ENCODE measurements at regions not wholly inside any gene's neighbourhood (a gene's known extent, or its start where the extent isn't known, plus 50 kb on each side); places are given as distances from the start of the nearest gene placed in this dataset.
"Not testable (repeated sequence)": the region's sequence is repeated elsewhere in the genome, so short reads cannot be mapped to it uniquely, and the experiment has no call there.

GRCh38 chr5:109630093-109630492 is 59.6 kb upstream of the MAN2A1 start:
- no peak for DNase-seq
- no peaks in the 10 kb centered on the region for H3K4me1 ChIP-seq (ENCODE audit: insufficient read depth, low read length)
- Mint-ChIP-seq H3K36me3 (ENCODE audit: low read depth) (no peaks in the 10 kb centered on the region), H3K4me1 (ENCODE audit: low read depth) (no peaks in the 10 kb centered on the region), H3K9me3 (no peaks in the 10 kb centered on the region), H3K4me3 (no peak overlapping the region), H3K27me3 (peaks cover 25% of the 10 kb centered on the region), H3K27ac (no peak overlapping the region)
- peaks cover 0 to 3% of the 10 kb centered on the region in 2 experiments for H3K27me3 ChIP-seq (ENCODE audit: control insufficient read depth in 1 of 2, insufficient read depth in 2 of 2, low read length in 2 of 2)
- H3K36me3 ChIP-seq (ENCODE audit: insufficient read depth, low read length): no peaks in the 10 kb centered on the region
- POLR2A ChIA-PET: no interaction called here
- no peak for TF ChIP-seq CTCF (IDR thresholded peaks at IDR 0.05)
- H3K27ac ChIP-seq (ENCODE audit: low read depth in 1 of 2, low read length in 2 of 2): no peak overlapping the region
- no peak overlapping the region for H3K4me3 ChIP-seq (ENCODE audit: low read length)
- CTCF ChIA-PET: no interaction called here
- no peaks in the 10 kb centered on the region for H3K9me3 ChIP-seq (ENCODE audit: control insufficient read depth in 1 of 2, insufficient read depth in 1 of 2, low read length in 2 of 2)
- ATAC-seq (ENCODE audit: poor library complexity): no peak
- intact Hi-C loops (cut with DNase I, micrococcal nuclease): no loop called here

- DNase-seq (no peak), ATAC-seq (ENCODE audit: poor library complexity) (no peak)
- Mint-ChIP-seq H3K9me3 (no peaks in the 10 kb centered on the region), H3K27me3 (peaks cover 21% of the 10 kb centered on the region), H3K4me1 (ENCODE audit: low read depth) (no peaks in the 10 kb centered on the region), H3K27ac (no peak overlapping the region), H3K4me3 (no peak overlapping the region), H3K36me3 (ENCODE audit: low read depth) (no peaks in the 10 kb centered on the region)
- ChIA-PET POLR2A (no interaction called here), CTCF (interaction anchor here (1.4 kb wide), 1 partner anchor 12 kb away, joined by 4 read pairs; no protein-coding TSS in a partner anchor)
- H3K9me3 ChIP-seq (ENCODE audit: control insufficient read depth in 1 of 2, insufficient read depth in 1 of 2, low read length in 2 of 2): no peaks in the 10 kb centered on the region
- H3K27me3 ChIP-seq (ENCODE audit: control insufficient read depth in 1 of 2, insufficient read depth in 2 of 2, low read length in 2 of 2): peaks cover 0 to 3% of the 10 kb centered on the region in 2 experiments
- intact Hi-C loops (cut with DNase I, micrococcal nuclease): no loop called here
- no peak overlapping the region for H3K27ac ChIP-seq (ENCODE audit: low read depth in 1 of 2, low read length in 2 of 2)
- TF ChIP-seq CTCF (IDR thresholded peaks at IDR 0.05): no peak
- H3K4me3 ChIP-seq (ENCODE audit: low read length): no peak overlapping the region
- H3K36me3 ChIP-seq (ENCODE audit: insufficient read depth, low read length): no peaks in the 10 kb centered on the region
- H3K4me1 ChIP-seq (ENCODE audit: insufficient read depth, low read length): no peaks in the 10 kb centered on the region
Observed at GRCh38 chr5:109628591-109628990, 61.1 kb upstream of the MAN2A1 start.

GRCh38 chr5:109621266-109621665 is 68.5 kb upstream of the MAN2A1 start:
- H3K4me1 Mint-ChIP-seq (ENCODE audit: low read depth); POLR2A ChIA-PET; CTCF ChIA-PET; H3K4me3 ChIP-seq (ENCODE audit: low read length); H3K27me3 ChIP-seq (ENCODE audit: control insufficient read depth in 1 of 2, insufficient read depth in 2 of 2, low read length in 2 of 2); H3K27me3 Mint-ChIP-seq; H3K36me3 Mint-ChIP-seq (ENCODE audit: low read depth); H3K36me3 ChIP-seq (ENCODE audit: insufficient read depth, low read length); H3K4me1 ChIP-seq (ENCODE audit: insufficient read depth, low read length); H3K27ac ChIP-seq (ENCODE audit: low read depth in 1 of 2, low read length in 2 of 2); H3K9me3 Mint-ChIP-seq; H3K27ac Mint-ChIP-seq; H3K9me3 ChIP-seq (ENCODE audit: control insufficient read depth in 1 of 2, insufficient read depth in 1 of 2, low read length in 2 of 2); H3K4me3 Mint-ChIP-seq; DNase-seq; intact Hi-C loops (cut with DNase I, micrococcal nuclease); ATAC-seq (ENCODE audit: poor library complexity): not testable (repeated sequence)

GRCh38 chr5:109620651-109621050 is 69.1 kb upstream of the MAN2A1 start:
- H3K4me1 ChIP-seq (ENCODE audit: insufficient read depth, low read length): no peaks in the 10 kb centered on the region
- no peaks in the 10 kb centered on the region for H3K36me3 ChIP-seq (ENCODE audit: insufficient read depth, low read length)

More at GRCh38 chr5:109620651-109621050, 69.1 kb upstream of the MAN2A1 start:
- intact Hi-C loops (cut with DNase I, micrococcal nuclease): no loop called here
- no peak for TF ChIP-seq CTCF (IDR thresholded peaks at IDR 0.05)
- H3K27me3 Mint-ChIP-seq: no peaks in the 10 kb centered on the region
- no peaks in the 10 kb centered on the region for H3K4me1 Mint-ChIP-seq (ENCODE audit: low read depth)
- Histone ChIP-seq H3K27ac (ENCODE audit: low read depth in 1 of 2, low read length in 2 of 2) (no peak overlapping the region), H3K4me3 (ENCODE audit: low read length) (no peak overlapping the region), H3K9me3 (ENCODE audit: control insufficient read depth in 1 of 2, insufficient read depth in 1 of 2, low read length in 2 of 2) (no peaks in the 10 kb centered on the region), H3K27me3 (ENCODE audit: control insufficient read depth in 1 of 2, insufficient read depth in 2 of 2, low read length in 2 of 2) (no peaks in the 10 kb centered on the region)
- no peak for DNase-seq
- POLR2A ChIA-PET: no interaction called here
- CTCF ChIA-PET: no interaction called here
- no peaks in the 10 kb centered on the region for H3K36me3 Mint-ChIP-seq (ENCODE audit: low read depth)
- no peak overlapping the region for H3K27ac Mint-ChIP-seq
- H3K9me3 Mint-ChIP-seq: no peaks in the 10 kb centered on the region
- no peak overlapping the region for H3K4me3 Mint-ChIP-seq
- no peak for ATAC-seq (ENCODE audit: poor library complexity)
